DOHH2 (cell line): ENCODE measurements at regions not wholly inside any gene's neighbourhood (a gene's known extent, or its start where the extent isn't known, plus 50 kb on each side); places are given as distances from the start of the nearest gene placed in this dataset.

ENCODE experiments used
- H3F3A ChIP-seq: fragments of 200-600 bp; sonication (generic), shearing (Covaris generic); 2 replicates; pipeline ENCODE4 v1.6.0; 2016; ENCODE audit warnings: antibody characterized with exemption, mild to moderate bottlenecking; ENCODE audit not compliant: control insufficient read depth, insufficient read depth
- H3K27ac ChIP-seq: fragments of 200-600 bp; sonication (generic); 2 replicates; pipeline ENCODE4 v1.5.1; 2014; ENCODE audit warnings: low read depth, mild to moderate bottlenecking, low read length, moderate library complexity
- H3K27me3 ChIP-seq: fragments of 200-600 bp; sonication (generic); 2 replicates; pipeline ENCODE4 v1.6.1; 2014; ENCODE audit warnings: mild to moderate bottlenecking, low read length, mixed read lengths; ENCODE audit not compliant: control insufficient read depth
- H3K36me3 ChIP-seq: fragments of 200-600 bp; sonication (generic); 2 replicates; pipeline ENCODE4 v1.6.1; 2014; ENCODE audit warnings: mild to moderate bottlenecking, low read length, moderate library complexity, mixed read lengths; ENCODE audit not compliant: control insufficient read depth
- H3K4me1 ChIP-seq: fragments of 200-600 bp; sonication (generic); 2 replicates; pipeline ENCODE4 v1.6.1; 2014; ENCODE audit warnings: mild to moderate bottlenecking, low read length, mixed read lengths; ENCODE audit not compliant: control insufficient read depth
- H3K4me2 ChIP-seq: fragments of 200-600 bp; sonication (generic); 2 replicates; pipeline ENCODE4 v1.6.0; 2014; ENCODE audit warnings: mild to moderate bottlenecking, low read length, moderate library complexity
- H3K4me3 ChIP-seq: fragments of 200-600 bp; sonication (generic); 2 replicates; pipeline ENCODE4 v1.5.1; 2014; ENCODE audit warnings: mild to moderate bottlenecking, low read length, mixed read lengths
- H3K79me2 ChIP-seq: fragments of 200-600 bp; sonication (generic); 2 replicates; pipeline ENCODE4 v1.6.1; 2014; ENCODE audit warnings: mild to moderate bottlenecking, low read length, mixed read lengths; ENCODE audit not compliant: control insufficient read depth
- H3K9me2 ChIP-seq: fragments of 200-600 bp; sonication (generic); replicated peaks from 2 replicates; pipeline ENCODE4 v1.6.1; 2014; ENCODE audit warnings: mild to moderate bottlenecking, low read length, mixed read lengths; ENCODE audit not compliant: control insufficient read depth
- H3K9me3 ChIP-seq: fragments of 200-600 bp; sonication (generic); 2 replicates; pipeline ENCODE4 v1.6.1; 2014; ENCODE audit warnings: antibody characterized with exemption, low read length, mixed read lengths; ENCODE audit not compliant: control insufficient read depth, insufficient read depth
- H4K20me1 ChIP-seq: fragments of 200-600 bp; sonication (generic); 2 replicates; pipeline ENCODE4 v1.6.0; 2014; ENCODE audit warnings: low read depth, mild to moderate bottlenecking, antibody characterized with exemption, low read length, moderate library complexity; ENCODE audit not compliant: control insufficient read depth, insufficient read depth
- EZH2phosphoT487 ChIP-seq: fragments of 200-600 bp; sonication (generic); IDR thresholded peaks from 2 replicates; pipeline ENCODE4 v1.6.1; 2017; ENCODE audit warnings: borderline replicate concordance, mild to moderate bottlenecking, antibody characterized with exemption, low read length, moderate library complexity, mixed read lengths
- TF ChIP-seq, protein P1 (sequence below): fragments of 200-600 bp; sonication (generic); IDR thresholded peaks from one replicate; pipeline ENCODE4 v1.5.1; 2014; ENCODE audit warnings: antibody characterized with exemption, mild to moderate bottlenecking, low read depth, low read length; ENCODE audit not compliant: poor library complexity, severe bottlenecking

DNA sequence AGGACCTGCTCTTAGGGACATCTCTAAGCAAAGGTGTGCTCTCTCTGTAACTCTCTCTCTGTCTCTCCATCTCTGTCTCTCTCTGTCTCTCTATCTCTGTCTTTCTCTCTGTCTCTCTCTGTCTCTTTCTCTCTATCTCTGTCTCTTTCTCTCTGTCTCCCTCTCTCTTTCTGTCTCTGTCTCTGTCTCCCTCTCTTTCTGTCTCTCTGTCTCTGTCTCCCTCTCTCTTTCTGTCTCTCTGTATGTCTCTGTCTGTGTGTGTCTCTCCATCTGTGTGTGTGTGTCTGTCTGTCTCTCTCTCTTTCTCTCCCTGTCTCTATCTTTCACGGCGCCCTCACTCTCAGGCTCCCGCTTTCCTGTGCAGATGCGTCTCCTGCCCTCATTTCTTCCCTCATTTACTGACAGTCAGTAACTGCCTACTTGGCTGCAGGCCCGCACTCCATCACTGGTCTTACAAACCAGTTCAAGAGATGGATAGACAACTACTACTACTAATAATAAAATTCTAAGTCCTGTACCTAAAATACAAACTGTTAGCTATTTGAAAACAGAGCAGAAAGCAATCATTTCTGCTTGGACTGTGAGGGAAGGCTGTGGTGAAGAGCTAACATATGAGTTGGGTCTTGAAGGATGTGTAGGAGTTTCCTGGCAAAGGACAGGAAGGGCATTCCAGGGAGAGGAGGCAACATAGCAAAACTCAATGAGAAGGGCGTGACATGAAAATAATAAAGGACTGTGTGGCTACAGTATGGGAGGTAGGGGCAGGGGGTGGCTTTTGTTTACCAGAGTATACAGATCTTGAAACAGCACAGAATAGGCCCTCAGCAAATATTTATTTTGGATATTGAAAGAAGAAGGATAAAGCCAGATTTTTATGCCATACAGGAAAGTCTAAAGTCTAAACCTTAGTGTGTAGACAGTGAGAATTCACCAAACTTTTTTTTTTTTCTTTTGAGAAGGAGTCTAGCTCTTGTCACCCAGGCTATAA is 67.8 kb upstream of the TAB2 start:
- Histone ChIP-seq H4K20me1 (no peaks in the 10 kb centered on the region), H3K27ac (no peak overlapping the region), H3K4me3 (no peak overlapping the region), H3K9me2 (no peaks in the 10 kb centered on the region), H3K4me1 (peaks cover 9% of the 10 kb centered on the region), H3K27me3 (peaks cover 10% of the 10 kb centered on the region), H3K36me3 (no peaks in the 10 kb centered on the region), H3K79me2 (no peaks in the 10 kb centered on the region), H3F3A (no peaks in the 10 kb centered on the region), H3K9me3 (no peaks in the 10 kb centered on the region), H3K4me2 (no peak overlapping the region)
- no peak for TF ChIP-seq EZH2phosphoT487
- TF ChIP-seq, protein P1, sequence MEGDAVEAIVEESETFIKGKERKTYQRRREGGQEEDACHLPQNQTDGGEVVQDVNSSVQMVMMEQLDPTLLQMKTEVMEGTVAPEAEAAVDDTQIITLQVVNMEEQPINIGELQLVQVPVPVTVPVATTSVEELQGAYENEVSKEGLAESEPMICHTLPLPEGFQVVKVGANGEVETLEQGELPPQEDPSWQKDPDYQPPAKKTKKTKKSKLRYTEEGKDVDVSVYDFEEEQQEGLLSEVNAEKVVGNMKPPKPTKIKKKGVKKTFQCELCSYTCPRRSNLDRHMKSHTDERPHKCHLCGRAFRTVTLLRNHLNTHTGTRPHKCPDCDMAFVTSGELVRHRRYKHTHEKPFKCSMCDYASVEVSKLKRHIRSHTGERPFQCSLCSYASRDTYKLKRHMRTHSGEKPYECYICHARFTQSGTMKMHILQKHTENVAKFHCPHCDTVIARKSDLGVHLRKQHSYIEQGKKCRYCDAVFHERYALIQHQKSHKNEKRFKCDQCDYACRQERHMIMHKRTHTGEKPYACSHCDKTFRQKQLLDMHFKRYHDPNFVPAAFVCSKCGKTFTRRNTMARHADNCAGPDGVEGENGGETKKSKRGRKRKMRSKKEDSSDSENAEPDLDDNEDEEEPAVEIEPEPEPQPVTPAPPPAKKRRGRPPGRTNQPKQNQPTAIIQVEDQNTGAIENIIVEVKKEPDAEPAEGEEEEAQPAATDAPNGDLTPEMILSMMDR, result no peak

DNA sequence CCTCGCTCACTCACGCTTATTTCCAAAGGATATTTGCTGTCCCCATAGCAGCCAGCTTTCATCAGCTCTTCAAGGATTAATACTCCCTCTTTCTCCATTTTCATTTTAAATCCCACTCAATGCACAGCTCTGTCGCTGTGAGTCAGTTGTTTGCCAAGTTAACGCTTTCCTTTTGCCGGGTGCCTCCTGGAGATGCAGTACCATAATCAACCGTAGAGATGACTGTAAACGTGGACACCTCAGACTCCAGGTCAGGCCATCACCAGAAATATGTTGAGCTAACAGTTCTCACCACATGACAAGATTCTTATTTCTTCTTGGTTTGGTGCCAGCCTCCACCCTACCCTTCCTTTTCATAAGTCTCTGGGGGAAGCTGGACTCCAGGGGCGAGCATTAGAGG is 66.6 kb upstream of the TAB2 start:
- Histone ChIP-seq H3K27ac (no peak overlapping the region), H3K4me3 (no peak overlapping the region), H3K27me3 (peaks cover 7% of the 10 kb centered on the region), H3K36me3 (no peaks in the 10 kb centered on the region), H3K4me2 (no peak overlapping the region), H3F3A (no peaks in the 10 kb centered on the region), H3K79me2 (no peaks in the 10 kb centered on the region), H4K20me1 (no peaks in the 10 kb centered on the region), H3K9me3 (no peaks in the 10 kb centered on the region), H3K9me2 (no peaks in the 10 kb centered on the region), H3K4me1 (peaks cover 16% of the 10 kb centered on the region)
- TF ChIP-seq, protein P1, result no peak
- TF ChIP-seq EZH2phosphoT487, result no peak

DNA sequence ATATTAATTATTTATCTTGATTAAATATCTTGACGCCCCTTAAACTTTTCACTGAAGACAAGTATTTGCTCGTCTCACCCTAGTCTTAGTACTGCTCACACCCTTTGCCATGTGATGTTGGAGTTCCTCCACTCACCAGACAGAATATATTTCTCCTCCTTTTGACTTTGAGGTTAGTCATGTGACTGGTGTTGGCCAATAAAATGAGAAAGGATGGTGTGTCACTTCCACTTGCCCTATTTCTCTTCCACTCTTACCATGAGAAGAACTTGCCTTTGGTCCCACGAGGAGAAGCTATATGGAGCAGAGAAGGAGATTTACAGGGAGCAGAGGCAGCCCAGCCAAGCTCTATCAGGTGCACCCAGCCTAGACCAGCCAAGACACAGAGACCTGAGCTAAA is 64.9 kb upstream of the TAB2 start:
- no peak overlapping the region for H3K27ac ChIP-seq
- H3K36me3 ChIP-seq, result no peaks in the 10 kb centered on the region
- H3K9me2 ChIP-seq, result no peaks in the 10 kb centered on the region
- no peaks in the 10 kb centered on the region for H3K79me2 ChIP-seq
- H3K4me2 ChIP-seq, result no peak overlapping the region
- peaks cover 11% of the 10 kb centered on the region for H3K4me1 ChIP-seq
- H4K20me1 ChIP-seq, result no peaks in the 10 kb centered on the region
- H3K9me3 ChIP-seq, result no peaks in the 10 kb centered on the region
- no peaks in the 10 kb centered on the region; the same call in 1 of the 2 replicates for H3K27me3 ChIP-seq
- TF ChIP-seq, protein P1, result no peak
- TF ChIP-seq EZH2phosphoT487, result no peak
- H3K4me3 ChIP-seq, result no peak overlapping the region
- no peaks in the 10 kb centered on the region; the same call in 1 of the 2 replicates for H3F3A ChIP-seq
